ENCODE measurements at regions not wholly inside any gene's neighbourhood (a gene's known extent, or its start where the extent isn't known, plus 50 kb on each side); places are given as distances from the start of the nearest gene placed in this dataset.

DNA sequence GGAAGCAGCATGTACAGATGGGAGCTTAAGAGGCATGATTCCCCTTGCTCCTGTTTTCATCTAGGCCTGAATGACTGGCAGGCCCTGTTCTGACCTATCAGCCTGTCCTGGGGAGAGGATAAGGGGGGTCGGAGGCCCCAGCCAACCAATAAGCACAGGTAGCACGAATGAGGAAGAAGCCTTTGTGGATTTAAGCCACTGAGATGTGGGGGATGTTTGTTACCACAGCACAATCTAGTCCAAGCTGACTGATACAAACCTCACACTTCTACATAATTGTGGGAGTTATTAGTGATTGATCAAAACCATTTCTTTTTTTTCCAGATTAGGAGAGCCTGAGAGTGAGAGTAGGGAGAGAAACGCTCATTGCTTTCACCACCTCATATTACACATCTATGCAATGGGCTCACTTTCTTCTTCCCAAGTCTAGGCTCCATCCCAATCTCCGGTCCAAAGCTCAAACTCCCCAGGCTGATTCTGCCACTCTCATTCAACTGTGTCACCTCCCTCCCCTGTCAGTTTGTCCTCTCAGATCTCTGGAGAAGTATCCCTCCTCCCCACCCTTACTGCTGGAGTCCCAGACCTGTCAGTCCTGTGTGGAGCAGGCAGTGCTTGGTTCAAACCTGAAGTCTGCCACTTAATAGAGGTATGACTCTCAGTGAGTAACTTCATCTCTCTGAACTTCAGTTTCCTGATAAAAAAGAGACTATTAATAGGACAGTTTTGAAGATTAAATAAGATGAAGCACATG lies 220.5 kb downstream of the PTPRU start:
- H4K20me1 ChIP-seq (ENCODE audit: control insufficient read depth, extremely low read depth, insufficient read depth, low read length) = peaks cover 3% of the 10 kb centered on the region
- FAIRE-seq (no peak), DNase-seq (ENCODE audit: low read depth, low spot score) (no peak)
- H3K27ac ChIP-seq (ENCODE audit: control insufficient read depth, insufficient read depth, low read length) = no peak overlapping the region
- no peaks in the 10 kb centered on the region for H3K9me3 ChIP-seq (ENCODE audit: control insufficient read depth, low read depth, low read length)
- H3K4me1 ChIP-seq (ENCODE audit: control insufficient read depth, extremely low read depth, insufficient read depth, low read length) = no peaks in the 10 kb centered on the region
- no peak overlapping the region for H3K4me3 ChIP-seq (ENCODE audit: control insufficient read depth in 2 of 3, extremely low read depth in 1 of 3, insufficient read depth in 2 of 3, low read depth in 1 of 3, low read length in 3 of 3)
- no peaks in the 10 kb centered on the region for H3K36me3 ChIP-seq (ENCODE audit: control insufficient read depth in 2 of 2, extremely low read depth in 1 of 2, insufficient read depth in 2 of 2, low read length in 2 of 2)
- dilution Hi-C loops (cut with MboI; ENCODE audit: extremely low pct_ligation_motif_present, low sequenced_read_pairs) = no loop called here
- no peaks in the 10 kb centered on the region for H3K9me1 ChIP-seq (ENCODE audit: control insufficient read depth, extremely low read depth, insufficient read depth, low read length)
- TF ChIP-seq EZH2 (IDR thresholded peaks at IDR 0.05; ENCODE audit: low read length) = no peak
- TF ChIP-seq, protein P1, sequence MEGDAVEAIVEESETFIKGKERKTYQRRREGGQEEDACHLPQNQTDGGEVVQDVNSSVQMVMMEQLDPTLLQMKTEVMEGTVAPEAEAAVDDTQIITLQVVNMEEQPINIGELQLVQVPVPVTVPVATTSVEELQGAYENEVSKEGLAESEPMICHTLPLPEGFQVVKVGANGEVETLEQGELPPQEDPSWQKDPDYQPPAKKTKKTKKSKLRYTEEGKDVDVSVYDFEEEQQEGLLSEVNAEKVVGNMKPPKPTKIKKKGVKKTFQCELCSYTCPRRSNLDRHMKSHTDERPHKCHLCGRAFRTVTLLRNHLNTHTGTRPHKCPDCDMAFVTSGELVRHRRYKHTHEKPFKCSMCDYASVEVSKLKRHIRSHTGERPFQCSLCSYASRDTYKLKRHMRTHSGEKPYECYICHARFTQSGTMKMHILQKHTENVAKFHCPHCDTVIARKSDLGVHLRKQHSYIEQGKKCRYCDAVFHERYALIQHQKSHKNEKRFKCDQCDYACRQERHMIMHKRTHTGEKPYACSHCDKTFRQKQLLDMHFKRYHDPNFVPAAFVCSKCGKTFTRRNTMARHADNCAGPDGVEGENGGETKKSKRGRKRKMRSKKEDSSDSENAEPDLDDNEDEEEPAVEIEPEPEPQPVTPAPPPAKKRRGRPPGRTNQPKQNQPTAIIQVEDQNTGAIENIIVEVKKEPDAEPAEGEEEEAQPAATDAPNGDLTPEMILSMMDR (optimal IDR thresholded peaks at IDR 0.05 in 1 of 3, IDR thresholded peaks at IDR 0.05 in 1 of 3, conservative IDR thresholded peaks at IDR 0.05 in 1 of 3; ENCODE audit: extremely low read depth in 1 of 3, insufficient read depth in 2 of 3, low read length in 3 of 3) = no peak
- H3K79me2 ChIP-seq (ENCODE audit: control insufficient read depth, insufficient read depth, low read length) = no peaks in the 10 kb centered on the region
- peaks cover 15% of the 10 kb centered on the region for H3K27me3 ChIP-seq (ENCODE audit: control insufficient read depth, extremely low read depth, insufficient read depth, low read length)
- no peak overlapping the region for H3K4me2 ChIP-seq (ENCODE audit: control insufficient read depth, extremely low read depth, insufficient read depth, low read depth, low read length)
- H2AFZ ChIP-seq (ENCODE audit: control insufficient read depth, low read length) = no peak overlapping the region
- no peak overlapping the region for H3K9ac ChIP-seq (ENCODE audit: control insufficient read depth, extremely low read depth, insufficient read depth, low read length)

DNA sequence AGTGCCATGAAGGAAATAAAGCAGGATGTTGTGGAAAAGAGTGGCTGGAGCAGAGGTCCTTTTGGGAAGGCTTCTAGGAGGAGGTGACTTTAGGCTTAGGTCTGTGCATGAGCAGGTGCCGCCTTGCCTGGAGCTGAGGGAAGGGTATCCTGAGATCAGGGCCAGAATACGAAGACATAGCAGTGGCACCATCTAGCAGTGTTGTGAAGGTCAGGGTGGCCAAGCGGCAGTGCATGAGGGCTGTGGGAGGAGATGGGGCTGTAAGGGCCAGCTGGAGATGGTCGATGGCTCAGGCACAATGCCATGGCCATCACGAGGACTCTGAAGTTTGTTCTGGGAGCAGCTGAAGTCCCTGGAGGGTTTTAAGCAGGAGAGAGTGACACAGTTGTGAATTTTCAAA lies 219.5 kb downstream of the PTPRU start:
- FAIRE-seq = no peak
- Histone ChIP-seq H3K9ac (ENCODE audit: control insufficient read depth, extremely low read depth, insufficient read depth, low read length) (no peak overlapping the region), H3K4me3 (ENCODE audit: control insufficient read depth in 2 of 3, extremely low read depth in 1 of 3, insufficient read depth in 2 of 3, low read depth in 1 of 3, low read length in 3 of 3) (no peak overlapping the region), H3K9me3 (ENCODE audit: control insufficient read depth, low read depth, low read length) (no peaks in the 10 kb centered on the region), H3K9me1 (ENCODE audit: control insufficient read depth, extremely low read depth, insufficient read depth, low read length) (no peaks in the 10 kb centered on the region), H3K4me2 (ENCODE audit: control insufficient read depth, extremely low read depth, insufficient read depth, low read depth, low read length) (no peak overlapping the region), H3K79me2 (ENCODE audit: control insufficient read depth, insufficient read depth, low read length) (no peaks in the 10 kb centered on the region), H3K36me3 (ENCODE audit: control insufficient read depth in 2 of 2, extremely low read depth in 1 of 2, insufficient read depth in 2 of 2, low read length in 2 of 2) (no peaks in the 10 kb centered on the region), H3K27me3 (ENCODE audit: control insufficient read depth, extremely low read depth, insufficient read depth, low read length) (peaks cover 15% of the 10 kb centered on the region), H3K4me1 (ENCODE audit: control insufficient read depth, extremely low read depth, insufficient read depth, low read length) (no peaks in the 10 kb centered on the region), H2AFZ (ENCODE audit: control insufficient read depth, low read length) (no peak overlapping the region), H3K27ac (ENCODE audit: control insufficient read depth, insufficient read depth, low read length) (no peak overlapping the region), H4K20me1 (ENCODE audit: control insufficient read depth, extremely low read depth, insufficient read depth, low read length) (peaks cover 3% of the 10 kb centered on the region)
- TF ChIP-seq EZH2 (IDR thresholded peaks at IDR 0.05; ENCODE audit: low read length) = no peak
- TF ChIP-seq, protein P1 (optimal IDR thresholded peaks at IDR 0.05 in 1 of 3, IDR thresholded peaks at IDR 0.05 in 1 of 3, conservative IDR thresholded peaks at IDR 0.05 in 1 of 3; ENCODE audit: extremely low read depth in 1 of 3, insufficient read depth in 2 of 3, low read length in 3 of 3) = no peak
- DNase-seq (ENCODE audit: low read depth, low spot score) = no peak
- dilution Hi-C loops (cut with MboI; ENCODE audit: extremely low pct_ligation_motif_present, low sequenced_read_pairs) = no loop called here

Measured in keratinocyte (primary cell).